Uterus (tissue), 2 donors: ENCODE measurements at regions not wholly inside any gene's neighbourhood (a gene's known extent, or its start where the extent isn't known, plus 50 kb on each side); places are given as distances from the start of the nearest gene placed in this dataset.

Experiments used
- CTCF ChIP-seq, 4 experiments: fragments of 200-600 bp in 2 of 4; fragments of 450-650 bp in 2 of 4; sonication (generic) in 2 of 4; IDR thresholded peaks; one replicate each; pipeline ENCODE4 v1.5.1; 2016 to 2019; ENCODE audit warnings: antibody characterized with exemption in 4 of 4, mild to moderate bottlenecking in 2 of 4, moderate library complexity in 1 of 4
- POLR2A ChIP-seq, 2 donors: fragments of 450-650 bp; IDR thresholded peaks; one replicate each; pipeline ENCODE4 v1.6.1; 2016; ENCODE audit warnings: antibody characterized with exemption in 2 of 2, mild to moderate bottlenecking in 1 of 2, moderate library complexity in 1 of 2

DNA sequence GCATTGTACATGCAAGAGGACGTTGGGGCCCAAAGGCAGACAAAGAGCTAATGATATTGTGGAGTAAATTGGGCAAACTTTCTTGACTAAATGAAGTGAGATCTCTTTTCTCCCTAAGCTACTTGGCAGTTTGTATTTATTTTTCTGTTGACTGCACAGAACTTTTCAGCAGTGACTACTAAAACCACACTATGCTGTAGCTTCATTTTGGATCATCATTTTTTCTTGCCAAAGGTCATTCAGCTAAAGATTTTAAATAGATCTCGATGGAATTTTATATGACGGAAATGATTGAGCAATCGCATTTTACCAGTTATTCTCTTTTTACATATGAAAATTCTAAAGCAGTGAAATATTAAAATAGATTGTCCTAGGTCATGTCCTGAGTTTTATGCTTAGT, 286.1 kb upstream of the ACTBL2 start:
- TF ChIP-seq CTCF (IDR thresholded peaks at IDR 0.05) (no peak), POLR2A (IDR thresholded peaks at IDR 0.05) (no peak)
